ENCODE measurements at regions not wholly inside any gene's neighbourhood (a gene's known extent, or its start where the extent isn't known, plus 50 kb on each side); places are given as distances from the start of the nearest gene placed in this dataset.
"Not testable (repeated sequence)": the region's sequence is repeated elsewhere in the genome, so short reads cannot be mapped to it uniquely, and the experiment has no call there.

GRCh38 chr2:83331810-83332209 is 1127.3 kb downstream of the SUCLG1 start:
- no peak for DNase-seq (ENCODE audit: low read depth, low spot score)
- no peak overlapping the region for H3K4me3 ChIP-seq (ENCODE audit: low read length)

DNA sequence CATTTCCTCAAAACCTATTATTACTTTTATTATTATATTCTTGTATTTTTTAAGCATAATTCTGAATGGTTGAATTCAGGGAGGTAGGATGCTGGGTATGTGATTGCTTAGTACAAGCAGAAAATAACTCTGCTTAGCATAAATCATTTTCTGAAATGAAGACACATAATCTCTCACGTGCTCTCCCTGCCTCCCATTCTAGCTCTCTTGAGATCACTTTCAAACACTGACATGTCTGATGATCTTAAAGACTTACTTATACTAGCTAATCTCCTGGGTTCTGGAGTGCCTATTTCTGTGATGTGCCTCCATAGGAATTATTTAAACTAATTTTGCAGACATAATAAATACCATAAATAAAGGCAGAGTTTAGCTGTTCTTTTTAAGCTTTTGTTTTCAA is 1136.0 kb downstream of the SUCLG1 start:
- DNase-seq (ENCODE audit: low read depth, low spot score), result no peak
- H3K4me3 ChIP-seq (ENCODE audit: low read length), result no peak overlapping the region

- DNase-seq (ENCODE audit: low read depth, low spot score), result no peak
- H3K4me3 ChIP-seq (ENCODE audit: low read length), result no peak overlapping the region
These were observed 1139.0 kb downstream of the SUCLG1 start for GRCh38 chr2:83320053-83320452.

DNA sequence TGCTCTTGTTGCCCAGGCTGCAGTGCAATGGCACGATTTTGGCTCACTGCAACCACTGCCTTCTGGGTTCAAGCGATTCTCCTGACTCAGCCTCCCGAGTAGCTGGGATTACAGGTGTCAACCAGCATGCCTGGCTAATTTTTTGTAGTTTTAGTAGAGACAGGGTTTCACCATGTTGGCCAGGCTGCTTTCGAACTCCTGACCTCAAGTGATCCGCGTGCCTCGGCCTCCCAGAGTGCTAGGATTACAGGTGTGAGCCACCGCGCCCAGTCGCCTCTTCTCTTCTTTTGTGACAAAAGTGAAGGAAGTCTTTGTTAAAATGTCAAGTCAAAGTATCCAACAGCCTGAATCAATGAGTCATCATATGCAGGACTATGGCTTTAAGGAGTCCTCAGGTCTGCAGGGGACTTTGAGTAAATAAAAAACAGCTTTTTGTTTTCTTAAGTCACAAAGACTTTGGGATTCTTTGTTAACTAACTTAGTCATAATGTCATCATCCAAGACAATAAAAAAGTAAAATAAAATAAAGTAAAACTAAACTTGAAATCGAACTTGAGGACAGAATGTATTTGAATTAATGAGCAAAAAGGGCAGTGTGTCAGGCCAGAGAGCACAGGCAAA is 1153.2 kb downstream of the SUCLG1 start:
- H3K4me3 ChIP-seq (ENCODE audit: low read length), result no peak overlapping the region
- DNase-seq (ENCODE audit: low read depth, low spot score), result no peak

DNA sequence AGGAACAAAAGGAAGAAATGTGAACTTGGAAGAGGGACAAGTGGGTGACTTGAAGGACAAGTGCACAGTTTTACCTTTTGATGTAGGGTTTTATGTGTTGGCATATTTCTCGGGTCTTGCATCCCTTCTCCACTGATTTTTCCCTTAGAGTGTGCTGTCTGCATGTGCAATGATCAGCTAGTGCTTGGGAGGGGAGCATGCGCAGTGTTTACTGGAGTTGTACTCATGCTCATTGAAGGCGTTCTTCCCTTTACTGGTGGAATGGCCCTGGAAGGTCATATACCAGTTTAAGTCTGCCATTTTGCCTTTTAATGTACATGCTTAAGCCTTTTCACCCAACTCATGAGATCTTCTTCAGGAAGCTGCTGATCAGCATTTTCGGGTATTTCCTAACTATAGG is 1168.0 kb downstream of the SUCLG1 start:
- no peak for DNase-seq (ENCODE audit: low read depth, low spot score)
- no peak overlapping the region for H3K4me3 ChIP-seq (ENCODE audit: low read length)

- no peak for DNase-seq (ENCODE audit: low read depth, low spot score)
- H3K4me3 ChIP-seq (ENCODE audit: low read length), result no peak overlapping the region
These were observed 1176.2 kb downstream of the SUCLG1 start for GRCh38 chr2:83282841-83283240.

DNA sequence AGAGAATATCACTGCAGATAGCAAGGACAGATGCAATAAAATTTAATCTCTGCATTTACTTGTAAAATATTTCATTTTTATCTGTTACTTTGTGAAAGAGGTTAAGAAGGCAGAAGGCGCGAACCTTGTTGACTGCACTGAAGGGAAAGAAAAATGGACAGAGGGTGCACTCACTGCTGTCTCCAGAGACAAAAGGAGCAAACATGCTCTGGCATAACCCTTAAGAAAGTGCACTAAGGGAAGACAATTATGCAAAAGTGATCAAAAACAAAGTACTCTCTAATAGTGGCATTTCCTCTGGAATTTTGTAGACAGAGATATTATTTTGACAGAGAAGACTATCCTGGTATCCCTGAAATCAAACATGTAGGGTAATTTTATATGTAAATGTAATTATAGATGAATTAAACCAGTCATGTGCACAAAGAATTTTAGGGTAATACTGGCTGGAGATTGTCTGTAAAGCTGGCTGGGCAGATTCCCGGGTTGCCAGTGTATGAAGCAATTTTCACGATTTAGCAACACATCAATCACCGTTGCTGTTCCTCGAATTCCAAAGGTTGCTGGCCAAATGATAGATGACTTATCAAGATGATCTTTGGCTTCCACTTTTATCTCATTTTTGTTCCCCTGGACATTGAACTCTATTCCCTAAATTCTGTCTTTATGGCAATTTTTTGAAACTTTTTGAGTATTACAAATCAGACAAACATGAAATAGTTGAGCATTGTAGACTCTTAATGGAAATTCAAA is 1176.9 kb downstream of the SUCLG1 start:
- DNase-seq (ENCODE audit: low read depth, low spot score), result no peak
- H3K4me3 ChIP-seq (ENCODE audit: low read length), result no peak overlapping the region

DNA sequence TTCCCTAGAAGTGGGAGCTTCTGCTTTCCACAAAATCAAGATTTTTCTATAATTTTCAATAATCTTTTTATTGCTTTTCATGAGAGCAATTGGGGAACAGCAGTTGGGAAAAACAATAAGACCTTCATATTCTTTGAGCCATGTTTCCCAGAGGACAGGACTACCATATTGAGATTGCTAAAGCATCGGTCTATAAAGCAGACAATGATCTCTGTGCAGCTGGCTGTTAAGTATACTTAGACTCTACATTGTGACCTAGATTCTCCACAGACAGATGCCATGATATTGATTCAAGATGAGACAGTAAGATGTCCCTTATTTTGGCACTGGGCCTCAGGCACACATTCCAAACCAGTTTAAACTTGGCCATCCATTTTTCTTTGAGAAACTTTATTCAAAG is 1178.7 kb downstream of the SUCLG1 start:
- DNase-seq (ENCODE audit: low read depth, low spot score), result no peak
- no peak overlapping the region for H3K4me3 ChIP-seq (ENCODE audit: low read length)

GRCh38 chr2:83273322-83273721 is 1185.8 kb downstream of the SUCLG1 start:
- DNase-seq (ENCODE audit: low read depth, low spot score), result no peak
- H3K4me3 ChIP-seq (ENCODE audit: low read length), result no peak overlapping the region

DNA sequence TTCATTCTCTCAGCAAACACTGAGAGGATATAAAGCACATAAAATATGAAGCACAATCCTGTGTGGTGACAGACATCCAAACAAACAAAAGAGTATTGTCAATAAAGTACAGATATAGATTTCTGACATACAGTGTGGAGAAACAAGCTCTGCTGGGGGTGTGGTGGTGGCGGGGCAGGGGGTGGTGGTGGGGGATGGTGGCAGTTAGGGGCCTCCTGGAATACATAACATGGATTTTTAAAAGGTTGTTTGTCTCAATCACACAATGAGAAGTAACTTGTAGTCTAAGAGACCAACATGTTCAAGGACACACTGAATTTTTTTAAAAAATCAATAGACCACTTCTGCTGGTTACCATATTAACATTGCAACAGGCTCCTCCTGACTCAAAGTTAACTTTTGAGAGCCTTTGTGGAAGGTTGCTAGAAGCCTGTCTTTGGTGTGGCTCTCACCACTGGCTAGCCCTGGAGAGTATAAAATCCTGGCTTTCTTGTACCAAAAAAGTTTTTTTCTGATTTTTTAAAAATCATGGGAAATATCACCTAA is 1197.4 kb downstream of the SUCLG1 start:
- no peak overlapping the region for H3K4me3 ChIP-seq (ENCODE audit: low read length)
- DNase-seq (ENCODE audit: low read depth, low spot score), result no peak

DNA sequence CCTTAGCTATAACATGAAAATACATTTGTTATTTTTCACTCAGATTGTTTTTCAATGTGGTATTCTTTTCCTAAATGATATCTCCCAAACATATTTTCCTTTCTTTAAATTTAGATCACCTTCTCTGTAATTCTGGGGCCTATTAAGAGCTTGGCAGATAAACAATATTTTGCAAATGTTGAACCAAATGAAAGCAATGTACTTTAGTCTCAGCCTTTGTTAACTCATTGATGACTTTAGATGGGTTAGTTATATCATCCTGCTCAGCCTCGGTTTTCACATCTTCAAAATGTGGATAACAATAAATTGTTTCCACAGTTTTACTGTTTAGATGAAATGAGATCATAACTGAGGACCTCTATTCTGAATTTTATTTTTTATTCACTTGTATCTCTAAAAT is 1205.2 kb downstream of the SUCLG1 start:
- no peak for DNase-seq (ENCODE audit: low read depth, low spot score)
- H3K4me3 ChIP-seq (ENCODE audit: low read length), result no peak overlapping the region

GRCh38 chr2:83251321-83251872 is 1207.7 kb downstream of the SUCLG1 start:
- H3K4me3 ChIP-seq (ENCODE audit: low read length), result no peak overlapping the region
- DNase-seq (ENCODE audit: low read depth, low spot score), result no peak

GRCh38 chr2:83245806-83246537 is 1213.1 kb downstream of the SUCLG1 start:
- DNase-seq (ENCODE audit: low read depth, low spot score); H3K4me3 ChIP-seq (ENCODE audit: low read length): not testable (repeated sequence)

DNA sequence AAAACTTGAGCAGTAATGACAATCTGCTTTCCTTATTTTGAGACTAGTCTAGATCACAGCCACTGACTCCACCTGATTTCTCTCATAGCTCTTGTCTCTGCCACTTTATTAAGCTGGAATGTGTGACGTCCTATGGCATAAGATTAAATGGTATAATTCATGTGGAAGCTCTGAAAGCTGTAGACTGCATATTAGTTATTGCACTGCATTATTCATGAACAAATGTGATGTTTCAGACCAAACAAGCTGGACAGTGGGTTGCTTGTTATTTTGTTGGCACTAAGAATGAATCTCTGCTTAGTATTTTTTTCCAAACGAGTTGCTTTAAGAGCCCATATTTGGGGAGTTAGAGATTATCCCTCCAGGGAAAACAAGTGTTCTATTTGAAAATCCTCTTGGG is 1218.5 kb downstream of the SUCLG1 start:
- no peak for DNase-seq (ENCODE audit: low read depth, low spot score)
- H3K4me3 ChIP-seq (ENCODE audit: low read length), result no peak overlapping the region

GRCh38 chr2:83238111-83238510 is 1221.0 kb downstream of the SUCLG1 start:
- no peak for DNase-seq (ENCODE audit: low read depth, low spot score)
- H3K4me3 ChIP-seq (ENCODE audit: low read length), result no peak overlapping the region

- H3K4me3 ChIP-seq (ENCODE audit: low read length), result no peak overlapping the region
- no peak for DNase-seq (ENCODE audit: low read depth, low spot score)
These were observed 1224.8 kb downstream of the SUCLG1 start for GRCh38 chr2:83234246-83234645.

GRCh38 chr2:83233781-83234180 is 1225.3 kb downstream of the SUCLG1 start:
- DNase-seq (ENCODE audit: low read depth, low spot score), result no peak
- H3K4me3 ChIP-seq (ENCODE audit: low read length), result no peak overlapping the region

DNA sequence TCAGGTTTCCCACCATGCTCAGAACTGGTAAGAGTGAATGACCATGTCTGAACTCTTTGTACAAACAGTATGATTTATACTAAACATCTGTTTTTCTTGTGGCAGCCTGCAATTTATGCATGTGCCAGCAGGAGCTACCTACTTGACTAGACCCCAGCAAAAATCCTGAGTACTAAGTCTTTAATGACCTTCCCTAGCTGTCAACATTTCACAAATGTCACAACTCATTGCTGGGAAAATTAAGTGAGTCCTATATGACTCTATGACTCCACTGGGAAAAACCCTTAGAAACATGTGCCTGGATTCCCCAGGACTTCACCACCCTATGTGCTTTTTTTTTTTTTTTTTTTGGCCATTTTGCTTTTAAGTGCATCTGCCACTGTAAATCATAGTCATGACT is 1225.8 kb downstream of the SUCLG1 start:
- no peak overlapping the region for H3K4me3 ChIP-seq (ENCODE audit: low read length)
- DNase-seq (ENCODE audit: low read depth, low spot score), result no peak

- no peak for DNase-seq (ENCODE audit: low read depth, low spot score)
These were observed 1229.6 kb downstream of the SUCLG1 start for GRCh38 chr2:83229443-83229842.

More at GRCh38 chr2:83229443-83229842, 1229.6 kb downstream of the SUCLG1 start:
- H3K4me3 ChIP-seq (ENCODE audit: low read length), result no peak overlapping the region
